Mammary epithelial cell (primary cell): ENCODE measurements at regions not wholly inside any gene's neighbourhood (a gene's known extent, or its start where the extent isn't known, plus 50 kb on each side); places are given as distances from the start of the nearest gene placed in this dataset.

Source experiments
- EZH2 ChIP-seq: IDR thresholded peaks from 2 replicates; pipeline ENCODE4 v1.6.1; 2012; ENCODE audit warnings: low read length, inconsistent platforms, borderline replicate concordance
- TF ChIP-seq, protein P1 (sequence below), 2 donors: IDR thresholded peaks in 1 of 2; conservative IDR thresholded peaks in 1 of 2; 2 replicates each; pipeline ENCODE4 v1.5.1; 2011 to 2012; ENCODE audit warnings: inconsistent platforms in 2 of 2, low read length in 2 of 2, mild to moderate bottlenecking in 2 of 2, control low read depth in 1 of 2, low read depth in 1 of 2; ENCODE audit not compliant: insufficient read depth in 1 of 2; ENCODE audit errors: extremely low read depth in 1 of 2

DNA sequence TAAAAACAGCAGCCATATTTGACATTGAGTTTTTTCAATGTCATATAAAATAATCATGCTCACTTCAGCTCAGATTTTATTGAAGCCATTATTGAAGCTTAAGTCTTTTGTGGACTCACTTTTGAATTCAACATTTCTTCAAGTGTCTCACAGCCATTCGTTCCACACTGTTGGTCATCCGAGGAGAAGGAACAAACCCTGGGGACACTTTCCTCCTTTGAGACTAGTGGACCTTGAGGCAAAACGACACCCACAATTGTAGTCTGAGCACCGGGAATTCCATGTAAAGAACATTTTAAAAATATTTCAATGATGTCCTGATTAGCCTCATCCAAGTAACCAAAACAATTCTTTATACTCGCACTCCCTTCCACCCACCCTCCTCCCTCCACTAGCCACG is 174.7 kb downstream of the CD47 start:
- TF ChIP-seq, protein P1, sequence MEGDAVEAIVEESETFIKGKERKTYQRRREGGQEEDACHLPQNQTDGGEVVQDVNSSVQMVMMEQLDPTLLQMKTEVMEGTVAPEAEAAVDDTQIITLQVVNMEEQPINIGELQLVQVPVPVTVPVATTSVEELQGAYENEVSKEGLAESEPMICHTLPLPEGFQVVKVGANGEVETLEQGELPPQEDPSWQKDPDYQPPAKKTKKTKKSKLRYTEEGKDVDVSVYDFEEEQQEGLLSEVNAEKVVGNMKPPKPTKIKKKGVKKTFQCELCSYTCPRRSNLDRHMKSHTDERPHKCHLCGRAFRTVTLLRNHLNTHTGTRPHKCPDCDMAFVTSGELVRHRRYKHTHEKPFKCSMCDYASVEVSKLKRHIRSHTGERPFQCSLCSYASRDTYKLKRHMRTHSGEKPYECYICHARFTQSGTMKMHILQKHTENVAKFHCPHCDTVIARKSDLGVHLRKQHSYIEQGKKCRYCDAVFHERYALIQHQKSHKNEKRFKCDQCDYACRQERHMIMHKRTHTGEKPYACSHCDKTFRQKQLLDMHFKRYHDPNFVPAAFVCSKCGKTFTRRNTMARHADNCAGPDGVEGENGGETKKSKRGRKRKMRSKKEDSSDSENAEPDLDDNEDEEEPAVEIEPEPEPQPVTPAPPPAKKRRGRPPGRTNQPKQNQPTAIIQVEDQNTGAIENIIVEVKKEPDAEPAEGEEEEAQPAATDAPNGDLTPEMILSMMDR (conservative IDR thresholded peaks at IDR 0.05 in 1 of 2, IDR thresholded peaks at IDR 0.05 in 1 of 2; ENCODE audit: extremely low read depth in 1 of 2, insufficient read depth in 1 of 2, low read depth in 1 of 2, low read length in 2 of 2), result no peak
- TF ChIP-seq EZH2, result no peak
